HEK293T (cell line): ENCODE measurements at regions not wholly inside any gene's neighbourhood (a gene's known extent, or its start where the extent isn't known, plus 50 kb on each side); places are given as distances from the start of the nearest gene placed in this dataset.

ENCODE experiments used
- ARNT ChIP-seq: fragments of 450-650 bp; IDR thresholded peaks from 2 replicates; pipeline ENCODE4 v1.6.1; 2017; ENCODE audit warnings: mild to moderate bottlenecking
- CTBP1 ChIP-seq: fragments of 450-650 bp; IDR thresholded peaks from 2 replicates; pipeline ENCODE4 v1.6.1; 2016; ENCODE audit warnings: borderline replicate concordance
- ELF4 ChIP-seq: fragments of 450-650 bp; IDR thresholded peaks from 2 replicates; pipeline ENCODE4 v1.6.1; 2017; ENCODE audit warnings: antibody characterized with exemption
- FOXA1 ChIP-seq: fragments of 450-650 bp; IDR thresholded peaks from 2 replicates; pipeline ENCODE4 v1.6.1; 2016; ENCODE audit warnings: mild to moderate bottlenecking
- FOXK2 ChIP-seq: fragments of 450-650 bp; IDR thresholded peaks from 2 replicates; pipeline ENCODE4 v1.6.1; 2016; ENCODE audit warnings: mild to moderate bottlenecking
- FOXM1 ChIP-seq: fragments of 450-650 bp; IDR thresholded peaks from 2 replicates; pipeline ENCODE4 v1.6.1; 2017; ENCODE audit warnings: mild to moderate bottlenecking, borderline replicate concordance
- HDGF ChIP-seq: fragments of 450-650 bp; IDR thresholded peaks from 2 replicates; pipeline ENCODE4 v1.6.1; 2017; ENCODE audit warnings: antibody characterized with exemption, borderline replicate concordance
- LEF1 ChIP-seq: fragments of 450-650 bp; IDR thresholded peaks from 2 replicates; pipeline ENCODE4 v1.6.1; 2017; ENCODE audit warnings: mild to moderate bottlenecking, borderline replicate concordance
- NFRKB ChIP-seq: fragments of 450-650 bp; IDR thresholded peaks from 2 replicates; pipeline ENCODE4 v1.6.1; 2016; ENCODE audit warnings: mild to moderate bottlenecking, moderate library complexity
- SP1 ChIP-seq: fragments of 450-650 bp; IDR thresholded peaks from 2 replicates; pipeline ENCODE4 v1.6.1; 2017
- TARDBP ChIP-seq: fragments of 450-650 bp; IDR thresholded peaks from 2 replicates; pipeline ENCODE4 v1.6.1; 2016
- TF ChIP-seq, protein P1 (sequence below): fragments of 450-650 bp; IDR thresholded peaks from 2 replicates; pipeline ENCODE4 v1.6.1; 2016

DNA sequence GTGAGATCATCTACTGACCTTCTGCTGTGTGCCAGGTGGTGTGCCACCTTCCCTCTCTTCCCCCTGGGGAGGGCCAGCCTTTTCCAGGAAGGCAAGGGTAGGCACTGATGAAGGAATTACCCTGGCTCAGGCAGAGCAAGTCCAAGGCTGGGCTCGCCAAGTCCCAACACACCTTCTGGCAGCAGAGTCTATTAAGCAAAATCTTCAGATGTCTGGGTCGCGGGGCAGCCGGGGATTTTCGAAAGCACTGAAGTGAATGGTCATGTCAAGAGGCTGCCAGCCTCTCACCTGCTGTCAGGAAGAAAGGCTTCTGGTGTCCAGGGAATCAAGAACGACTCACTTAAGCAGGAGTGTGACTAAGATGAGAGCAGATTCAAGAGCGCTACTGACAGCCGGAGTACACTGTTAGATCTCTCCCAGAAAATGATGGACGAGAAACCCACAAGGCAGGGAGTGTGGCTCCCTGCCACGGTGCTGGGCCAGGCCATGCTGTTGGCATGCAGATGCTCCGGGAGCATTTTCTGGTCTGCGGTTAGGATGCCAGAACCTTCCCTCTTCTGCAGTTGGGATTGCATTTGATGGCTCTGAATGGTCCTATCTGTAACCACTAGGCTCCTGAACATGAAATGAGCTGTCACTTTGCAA is 479.8 kb downstream of the SHQ1 start:
- TF ChIP-seq LEF1: no peak
- no peak for TF ChIP-seq FOXM1
- no peak for TF ChIP-seq SP1
- TF ChIP-seq ELF4: no peak
- TF ChIP-seq FOXK2: no peak
- TF ChIP-seq FOXA1: no peak
- TF ChIP-seq CTBP1: no peak
- no peak for TF ChIP-seq TARDBP
- TF ChIP-seq, protein P1, sequence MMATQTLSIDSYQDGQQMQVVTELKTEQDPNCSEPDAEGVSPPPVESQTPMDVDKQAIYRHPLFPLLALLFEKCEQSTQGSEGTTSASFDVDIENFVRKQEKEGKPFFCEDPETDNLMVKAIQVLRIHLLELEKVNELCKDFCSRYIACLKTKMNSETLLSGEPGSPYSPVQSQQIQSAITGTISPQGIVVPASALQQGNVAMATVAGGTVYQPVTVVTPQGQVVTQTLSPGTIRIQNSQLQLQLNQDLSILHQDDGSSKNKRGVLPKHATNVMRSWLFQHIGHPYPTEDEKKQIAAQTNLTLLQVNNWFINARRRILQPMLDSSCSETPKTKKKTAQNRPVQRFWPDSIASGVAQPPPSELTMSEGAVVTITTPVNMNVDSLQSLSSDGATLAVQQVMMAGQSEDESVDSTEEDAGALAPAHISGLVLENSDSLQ: no peak
- no peak for TF ChIP-seq ARNT
- no peak for TF ChIP-seq HDGF
- TF ChIP-seq NFRKB: no peak
